HG02870 (cell line): ENCODE measurements at regions not wholly inside any gene's neighbourhood (a gene's known extent, or its start where the extent isn't known, plus 50 kb on each side); places are given as distances from the start of the nearest gene placed in this dataset.

Experiments
- ATAC-seq: cut with Tn5 transposase; IDR thresholded peaks from one replicate; pipeline ENCODE4 v1.9.1; 2021; ENCODE audit warnings: mild to moderate bottlenecking, moderate library complexity; ENCODE audit not compliant: unreplicated experiment

GRCh38 chrX:10811111-10811510 lies 190.7 kb upstream of the MID1 start:
- ATAC-seq = no peak

- no peak for ATAC-seq
Observed at GRCh38 chrX:10813761-10814160, 193.4 kb upstream of the MID1 start.

- ATAC-seq = no peak
Observed at GRCh38 chrX:10818651-10819050, 198.3 kb upstream of the MID1 start.

DNA sequence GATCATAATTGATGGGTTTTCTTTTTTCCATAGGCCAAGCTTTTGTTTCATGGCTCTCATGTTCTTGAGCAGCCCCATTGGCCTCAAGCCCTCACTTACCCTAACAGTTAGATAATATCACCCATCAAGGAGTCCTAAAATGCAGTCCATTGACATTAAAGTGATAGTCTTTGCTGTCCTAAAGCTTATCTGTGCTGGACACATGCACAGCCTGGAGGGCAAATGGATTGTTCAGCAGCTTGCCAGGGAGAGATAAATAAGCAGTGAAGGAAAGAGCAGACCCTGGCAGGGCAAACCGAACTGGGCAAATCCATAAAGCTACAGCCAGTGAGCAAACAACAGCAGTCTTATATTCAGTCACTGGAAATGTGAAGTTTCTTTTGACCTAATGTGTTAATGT lies 199.6 kb upstream of the MID1 start:
- ATAC-seq = no peak

DNA sequence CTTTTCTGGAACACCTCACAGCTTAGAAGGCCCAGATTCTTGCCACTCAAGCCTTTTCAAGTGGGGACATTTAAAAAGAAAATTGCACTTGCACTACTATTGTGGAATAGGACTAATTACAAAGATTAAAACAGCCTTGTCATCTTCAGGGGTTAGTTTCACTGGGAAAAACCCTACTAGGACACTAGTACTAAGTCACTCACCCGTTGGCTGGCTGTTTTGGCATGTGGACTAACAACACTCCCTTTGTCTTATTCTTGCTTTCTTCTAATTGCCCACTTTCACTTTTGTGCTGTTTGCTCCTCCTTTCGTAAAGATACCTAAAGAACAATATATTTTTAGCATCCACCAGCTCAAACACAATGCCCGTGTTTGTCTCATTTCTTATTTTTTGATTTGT lies 200.9 kb upstream of the MID1 start:
- no peak for ATAC-seq

DNA sequence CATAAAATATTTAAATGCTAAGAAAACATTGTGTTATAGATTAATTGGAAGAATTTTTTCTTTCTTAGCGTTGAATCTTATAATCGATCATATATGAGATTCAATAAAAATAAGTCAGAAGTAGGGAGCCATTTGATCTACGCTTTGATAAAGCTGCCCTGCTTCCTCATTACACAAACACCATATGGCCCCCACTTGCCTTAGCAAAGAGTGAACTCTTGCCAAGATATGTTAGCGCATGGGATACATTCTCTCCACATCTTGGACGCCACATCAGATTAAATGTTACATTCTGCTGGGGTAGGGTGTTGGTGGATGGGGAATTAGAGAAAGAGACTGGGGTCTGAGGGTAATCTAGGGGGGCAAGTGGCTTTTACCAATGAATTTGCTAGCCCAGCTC lies 207.7 kb upstream of the MID1 start:
- no peak for ATAC-seq

DNA sequence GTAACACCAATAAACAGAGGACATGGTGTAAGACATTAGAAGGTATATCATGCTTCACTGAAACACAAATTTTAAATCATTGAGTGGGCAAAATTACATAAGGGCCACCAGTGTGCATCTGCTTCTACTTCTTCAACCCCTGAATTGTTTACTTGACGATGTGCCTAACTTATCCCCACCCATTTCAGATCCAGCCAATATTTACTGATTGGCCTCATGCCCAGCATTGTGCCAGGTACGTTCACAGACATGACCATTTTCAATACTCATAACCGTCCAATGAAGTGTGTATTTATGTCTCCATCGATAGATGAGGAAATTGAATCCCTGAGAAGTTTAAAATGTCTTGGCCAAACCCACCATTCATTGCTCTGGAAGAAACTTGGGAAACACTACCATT lies 208.3 kb upstream of the MID1 start:
- no peak for ATAC-seq

GRCh38 chrX:10831716-10832502 lies 211.5 kb upstream of the MID1 start:
- no peak for ATAC-seq

- no peak for ATAC-seq
Observed at GRCh38 chrX:10833299-10834169, 213.1 kb upstream of the MID1 start.

GRCh38 chrX:10841579-10841978 lies 221.2 kb upstream of the MID1 start:
- no peak for ATAC-seq

DNA sequence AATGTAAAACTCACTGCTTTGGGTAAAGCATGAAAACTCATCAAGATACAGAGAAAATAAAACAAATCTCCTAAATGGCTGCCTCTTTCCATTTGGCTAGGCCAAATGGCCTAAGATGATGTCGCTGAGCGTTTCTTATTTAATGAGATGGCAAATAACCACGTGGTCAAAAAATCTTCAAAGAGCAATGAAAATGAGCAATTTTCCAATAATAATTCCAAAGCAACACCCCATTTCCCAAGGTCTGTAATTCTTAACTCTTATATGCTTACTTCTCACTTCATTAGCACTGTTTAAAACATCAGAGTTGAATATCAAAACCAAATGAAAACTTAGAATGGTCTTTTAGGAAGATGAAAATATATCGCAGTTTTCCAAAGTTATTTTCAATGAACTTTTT lies 222.3 kb upstream of the MID1 start:
- no peak for ATAC-seq

GRCh38 chrX:10847333-10847732 lies 226.9 kb upstream of the MID1 start:
- ATAC-seq = no peak

GRCh38 chrX:10851809-10852208 lies 231.4 kb upstream of the MID1 start:
- no peak for ATAC-seq

DNA sequence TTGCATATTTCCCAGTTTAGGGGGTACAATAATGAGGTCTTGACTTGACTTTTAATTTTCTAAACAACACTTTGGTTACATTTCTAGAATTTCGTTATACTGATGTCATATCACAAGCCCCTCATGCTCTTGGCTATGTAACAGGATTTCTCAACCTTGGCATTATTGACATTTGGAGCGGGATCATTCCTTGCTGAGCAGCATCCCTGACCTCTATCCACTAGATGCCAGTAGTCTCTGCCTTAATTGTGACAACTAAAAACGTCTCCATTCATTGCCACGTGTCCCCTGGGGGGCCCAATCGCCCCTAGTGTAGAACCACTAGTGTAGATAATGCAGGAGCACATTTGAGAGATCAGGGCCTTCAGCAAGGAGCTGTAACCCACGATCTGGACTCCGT lies 234.2 kb upstream of the MID1 start:
- no peak for ATAC-seq

- no peak for ATAC-seq
Observed at GRCh38 chrX:10855845-10856244, 235.5 kb upstream of the MID1 start.

DNA sequence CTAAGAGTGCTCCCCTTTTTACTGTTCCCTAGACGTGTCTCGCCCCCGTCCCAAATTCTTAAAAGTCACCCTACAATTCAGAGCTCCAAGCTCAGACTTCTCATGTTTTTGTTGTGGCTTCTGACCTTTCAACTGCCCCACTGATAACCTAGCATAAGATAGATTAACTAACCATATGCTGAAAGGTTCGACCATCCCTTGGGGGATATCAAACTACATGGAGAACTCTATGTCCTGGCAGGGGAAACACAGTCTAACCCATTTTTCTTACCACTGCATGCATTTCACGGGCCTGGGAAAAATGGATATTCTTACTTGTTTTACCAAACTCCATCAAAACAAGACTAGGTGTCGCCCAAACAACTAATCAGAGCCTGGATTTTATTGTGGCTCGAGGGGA lies 236.4 kb upstream of the MID1 start:
- ATAC-seq = no peak

DNA sequence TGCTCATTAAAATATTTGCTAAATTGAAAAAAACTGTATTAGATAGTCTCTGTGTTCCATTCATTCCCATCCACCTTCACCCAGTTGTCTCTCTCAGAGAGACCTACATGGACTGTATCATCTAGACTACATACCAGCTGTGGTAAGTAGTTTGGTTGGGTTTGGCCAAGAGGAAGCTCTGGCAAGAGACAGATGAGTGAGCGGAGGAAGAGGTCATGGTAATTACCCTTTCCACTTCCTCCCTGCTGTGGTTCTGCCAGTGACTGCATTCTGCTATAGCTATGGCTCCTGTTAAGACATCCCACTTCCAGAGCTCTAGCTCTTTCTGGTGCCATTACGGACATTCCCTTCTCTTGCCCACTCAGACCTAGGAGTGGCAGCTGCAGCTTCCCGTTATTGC lies 239.0 kb upstream of the MID1 start:
- no peak for ATAC-seq

- peak; percentile 82 for ATAC-seq
Observed at GRCh38 chrX:10875995-10876394, 235.1 kb upstream of the HCCS start.

- no peak for ATAC-seq
Observed at GRCh38 chrX:10882484-10882883, 228.6 kb upstream of the HCCS start.

DNA sequence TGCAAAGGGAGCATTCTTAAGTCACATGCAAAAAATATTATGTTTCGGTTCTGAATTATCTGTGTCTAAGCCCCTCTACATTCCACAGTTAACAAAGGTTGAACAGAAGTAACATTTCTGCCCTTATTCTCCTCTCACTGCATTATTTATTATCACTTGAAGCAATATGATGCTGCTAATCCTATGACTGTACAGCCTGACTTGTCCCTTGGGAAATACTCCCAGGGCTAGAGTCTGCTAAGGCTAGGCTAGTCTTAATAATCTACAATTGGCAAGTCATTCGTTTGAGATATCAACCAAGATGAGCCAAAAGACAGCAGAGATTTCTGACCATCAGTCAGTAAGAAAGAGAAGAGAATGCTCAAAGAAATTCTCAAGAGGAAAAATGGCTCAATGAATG lies 226.9 kb upstream of the HCCS start:
- no peak for ATAC-seq

DNA sequence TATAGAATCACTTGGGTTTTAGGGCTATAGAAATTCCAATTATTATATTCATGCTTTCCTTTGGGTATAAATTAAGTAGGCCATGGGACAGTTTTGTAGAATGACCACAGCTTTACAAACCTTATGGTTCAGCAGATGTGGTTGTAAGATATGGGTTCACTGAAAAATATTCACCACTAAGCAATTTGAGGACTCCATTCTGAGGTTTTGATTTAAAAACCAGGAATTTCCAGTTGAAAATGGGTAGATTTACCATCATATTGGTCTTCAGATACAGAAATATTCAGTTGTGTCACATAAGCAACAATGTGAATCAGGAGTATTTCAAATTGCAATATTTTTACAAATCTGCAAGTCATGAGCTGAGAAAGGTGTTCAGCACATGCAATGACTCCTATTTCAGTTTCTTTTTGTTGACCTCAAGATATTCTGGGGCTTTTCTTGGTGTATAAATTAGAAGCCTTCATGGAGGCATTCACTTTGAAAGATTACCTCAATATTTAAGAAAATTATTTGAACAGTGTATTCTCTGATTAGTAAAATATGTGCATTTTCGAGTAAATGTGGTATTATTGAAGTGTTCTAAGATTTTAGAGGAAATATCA lies 218.4 kb upstream of the HCCS start:
- peak; percentile 45 for ATAC-seq

DNA sequence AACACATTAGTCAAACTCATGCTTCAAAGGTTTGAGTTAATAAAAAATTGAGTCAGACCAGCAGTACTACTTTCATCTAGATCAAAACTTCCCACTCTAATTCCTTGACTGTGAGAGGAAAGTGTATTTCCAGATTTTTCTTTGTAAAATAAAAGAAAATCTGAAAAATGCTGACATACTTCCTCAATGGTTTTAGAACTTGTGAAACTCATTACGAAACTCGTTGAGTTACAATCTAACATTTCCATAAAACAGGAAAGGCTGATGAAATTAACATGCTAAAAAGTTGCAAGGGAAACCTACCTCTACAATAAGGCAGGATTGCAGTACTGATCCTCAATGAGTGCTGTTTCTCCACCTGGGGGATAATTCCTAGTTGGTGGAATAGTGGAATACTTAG lies 217.8 kb upstream of the HCCS start:
- no peak for ATAC-seq
